ENCODE measurements at regions not wholly inside any gene's neighbourhood (a gene's known extent, or its start where the extent isn't known, plus 50 kb on each side); places are given as distances from the start of the nearest gene placed in this dataset. TPM values are rescaled to one million over a fixed set of nuclear protein-coding genes. Genes with fewer than 3 reads are reported as not detected.

GRCh38 chr12:31780096-31780495 lies 51.3 kb upstream of the AMN1 start:
- 49 to 52% methylated on average over 5 of the region's 5 CpGs for WGBS, 2 experiments (ENCODE audit: low coverage in 1 of 2, low lambda C conversion rate in 2 of 2, missing lambda C conversion rate in 2 of 2)
- no peak for DNase-seq
- H4K20me1 ChIP-seq (ENCODE audit: insufficient read depth), result no peaks in the 10 kb centered on the region

GRCh38 chr12:31778687-31779086 lies 49.9 kb upstream of the AMN1 start:
- no peak overlapping the region for H3K4me3 ChIP-seq
- H3K9me2 ChIP-seq (ENCODE audit: insufficient read depth), result no peaks in the 10 kb centered on the region
- H3K4me1 ChIP-seq (ENCODE audit: insufficient read depth), result no peaks in the 10 kb centered on the region
- no peaks in the 10 kb centered on the region for H3K27me3 ChIP-seq (replicated peaks; ENCODE audit: insufficient read depth)
- DNase-seq, result no peak
- in situ Hi-C loops (cut with MboI), result loop anchor here (25.0 kb wide), 1 partner anchor 91 kb away; no protein-coding TSS in a partner anchor
- no peaks in the 10 kb centered on the region for H4K20me1 ChIP-seq (ENCODE audit: insufficient read depth)
- no peak overlapping the region for H3K4me2 ChIP-seq (ENCODE audit: unreplicated experiment)
- H3K9ac ChIP-seq, result no peak overlapping the region
- no peaks in the 10 kb centered on the region for H3K9me3 ChIP-seq (ENCODE audit: low read depth)
- peak overlapping the region; percentile 6; the same call in 1 of the 2 replicates for H2AFZ ChIP-seq
- no peaks in the 10 kb centered on the region for H3K79me2 ChIP-seq (ENCODE audit: insufficient read depth)
- no peaks in the 10 kb centered on the region for H3K36me3 ChIP-seq (ENCODE audit: low read depth)
- no peak overlapping the region for H3K27ac ChIP-seq
- H3F3A ChIP-seq (ENCODE audit: insufficient read depth), result no peaks in the 10 kb centered on the region
- no peak for TF ChIP-seq EZH2phosphoT487 (IDR thresholded peaks at IDR 0.05; ENCODE audit: insufficient read depth, low read depth)
- no peak for TF ChIP-seq EZH2 (IDR thresholded peaks at IDR 0.05; ENCODE audit: insufficient read depth, poor library complexity, severe bottlenecking)
- WGBS, 2 experiments (ENCODE audit: low coverage in 1 of 2, low lambda C conversion rate in 2 of 2, missing lambda C conversion rate in 2 of 2), result 11 to 13% methylated on average over 5 of the region's 5 CpGs

More at GRCh38 chr12:31780096-31780495, 51.3 kb upstream of the AMN1 start:
- Histone ChIP-seq H3K79me2 (ENCODE audit: insufficient read depth) (no peaks in the 10 kb centered on the region), H3K9me2 (ENCODE audit: insufficient read depth) (no peaks in the 10 kb centered on the region), H3K27me3 (replicated peaks; ENCODE audit: insufficient read depth) (no peaks in the 10 kb centered on the region), H3K9ac (no peak overlapping the region), H3K4me1 (ENCODE audit: insufficient read depth) (no peaks in the 10 kb centered on the region), H3K4me2 (ENCODE audit: unreplicated experiment) (no peak overlapping the region), H3F3A (ENCODE audit: insufficient read depth) (no peaks in the 10 kb centered on the region), H2AFZ (no peak overlapping the region), H3K27ac (no peak overlapping the region), H3K4me3 (no peak overlapping the region), H3K36me3 (ENCODE audit: low read depth) (no peaks in the 10 kb centered on the region), H3K9me3 (ENCODE audit: low read depth) (no peaks in the 10 kb centered on the region)
- TF ChIP-seq EZH2phosphoT487 (IDR thresholded peaks at IDR 0.05; ENCODE audit: insufficient read depth, low read depth), result no peak
- TF ChIP-seq EZH2 (IDR thresholded peaks at IDR 0.05; ENCODE audit: insufficient read depth, poor library complexity, severe bottlenecking), result no peak
- in situ Hi-C loops (cut with MboI), result loop anchor here (25.0 kb wide), 1 partner anchor 93 kb away; no protein-coding TSS in a partner anchor

Small RNAs in the stretch of these regions (small RNA-seq; reads per million reads assigned to genes)
- gene RF00402 (ENCODE audit: low read depth, low replicate concordance) (not detected), gene RNU6-1069P (ENCODE audit: low read depth, low replicate concordance) (not detected)

All from GM23248 (cell line).